ENCODE measurements at regions not wholly inside any gene's neighbourhood (a gene's known extent, or its start where the extent isn't known, plus 50 kb on each side); places are given as distances from the start of the nearest gene placed in this dataset.
A peak's percentile ranks its signal among the peaks of the same experiment; 100 is the strongest.

DNA sequence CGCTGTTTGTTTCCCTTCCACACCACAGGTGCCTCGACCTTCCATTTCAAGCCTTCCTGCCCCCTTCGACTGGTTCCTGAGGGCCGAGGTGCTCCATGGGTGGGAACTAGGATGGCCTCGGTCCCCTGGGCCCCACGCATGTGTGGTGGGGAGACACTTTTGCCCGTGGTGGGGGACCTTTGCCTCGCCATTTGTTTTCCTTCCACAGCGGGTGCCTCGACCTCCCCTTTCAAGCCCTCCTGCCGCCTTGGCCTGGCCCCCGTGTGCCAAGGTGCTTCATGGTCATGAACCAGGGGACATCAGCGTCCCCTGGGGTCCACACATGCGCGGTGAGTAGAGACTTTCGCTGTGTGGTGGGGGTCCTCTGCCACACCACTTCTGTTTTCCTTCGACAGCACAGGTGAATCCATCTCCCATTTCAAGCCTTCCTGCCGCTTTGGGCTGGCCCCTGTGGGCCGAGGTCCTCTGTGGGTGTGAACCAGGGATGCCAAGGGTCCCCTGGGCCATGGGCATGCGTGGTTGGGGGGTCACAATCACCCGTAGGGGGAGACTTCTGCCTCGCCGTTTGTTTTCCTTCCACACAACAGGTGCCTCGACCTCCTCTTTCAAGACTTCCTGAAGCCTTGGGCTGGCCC, 364.4 kb downstream of the ALG10 start:
- no peaks in the 10 kb centered on the region for H3K36me3 Mint-ChIP-seq
- no peak overlapping the region for H3K27ac Mint-ChIP-seq
- peaks cover 2% of the 10 kb centered on the region for H3K27me3 Mint-ChIP-seq
- no peak overlapping the region for H3K4me3 Mint-ChIP-seq
- H3K4me1 Mint-ChIP-seq = no peaks in the 10 kb centered on the region
- peaks cover 0 to 2% (median 0%) of the 10 kb centered on the region in 3 donors for H3K9me3 Mint-ChIP-seq

DNA sequence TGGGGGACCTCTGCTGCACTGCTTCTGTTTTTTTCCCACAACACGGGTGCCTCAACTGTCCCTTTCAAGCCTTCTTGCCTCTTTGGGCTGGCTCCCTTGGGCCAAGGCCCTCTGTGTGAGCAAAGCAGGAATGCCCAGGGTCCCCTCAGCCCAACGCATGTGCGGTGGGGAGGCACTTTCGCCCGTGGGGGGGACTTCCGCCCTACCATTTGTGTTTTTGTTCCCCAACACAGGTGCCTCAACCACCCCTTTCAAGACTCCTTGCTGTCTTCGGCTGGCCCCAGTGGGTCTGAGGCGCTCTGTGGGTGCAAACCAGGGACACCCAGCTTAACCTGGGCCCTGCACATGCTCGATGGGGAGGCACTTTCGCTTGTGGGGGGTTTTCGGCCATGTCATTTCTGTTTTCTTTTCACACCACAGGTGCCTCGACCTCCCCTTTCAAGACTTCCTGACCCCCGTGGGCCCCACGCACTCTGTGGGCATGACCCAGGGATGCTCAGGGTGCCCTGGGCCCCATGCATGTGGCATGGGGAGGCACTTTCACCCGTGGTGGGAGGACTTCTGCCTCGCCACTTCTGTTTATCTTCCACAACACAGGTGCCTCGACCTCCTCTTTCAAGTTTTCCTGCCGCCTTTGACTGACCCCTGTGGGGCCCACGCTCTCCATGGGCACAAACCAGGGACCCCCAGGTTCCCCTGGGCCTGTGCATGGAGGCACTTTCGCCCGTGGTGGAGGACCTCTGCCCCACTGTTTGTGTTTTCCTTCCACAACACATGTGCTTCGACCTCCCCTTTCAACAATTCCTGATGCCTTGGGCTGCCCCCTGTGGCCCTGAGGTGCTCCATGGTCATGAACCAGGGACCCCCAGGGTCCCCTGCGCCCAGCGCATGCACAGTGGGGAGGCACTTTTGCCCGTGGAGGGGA, 365.7 kb downstream of the ALG10 start:
- Mint-ChIP-seq H3K27me3 (peaks cover 2% of the 10 kb centered on the region), H3K4me3 (no peak overlapping the region), H3K4me1 (no peaks in the 10 kb centered on the region), H3K36me3 (no peaks in the 10 kb centered on the region), H3K9me3 (peaks cover 0 to 2% (median 0%) of the 10 kb centered on the region in 3 donors), H3K27ac (no peak overlapping the region)

DNA sequence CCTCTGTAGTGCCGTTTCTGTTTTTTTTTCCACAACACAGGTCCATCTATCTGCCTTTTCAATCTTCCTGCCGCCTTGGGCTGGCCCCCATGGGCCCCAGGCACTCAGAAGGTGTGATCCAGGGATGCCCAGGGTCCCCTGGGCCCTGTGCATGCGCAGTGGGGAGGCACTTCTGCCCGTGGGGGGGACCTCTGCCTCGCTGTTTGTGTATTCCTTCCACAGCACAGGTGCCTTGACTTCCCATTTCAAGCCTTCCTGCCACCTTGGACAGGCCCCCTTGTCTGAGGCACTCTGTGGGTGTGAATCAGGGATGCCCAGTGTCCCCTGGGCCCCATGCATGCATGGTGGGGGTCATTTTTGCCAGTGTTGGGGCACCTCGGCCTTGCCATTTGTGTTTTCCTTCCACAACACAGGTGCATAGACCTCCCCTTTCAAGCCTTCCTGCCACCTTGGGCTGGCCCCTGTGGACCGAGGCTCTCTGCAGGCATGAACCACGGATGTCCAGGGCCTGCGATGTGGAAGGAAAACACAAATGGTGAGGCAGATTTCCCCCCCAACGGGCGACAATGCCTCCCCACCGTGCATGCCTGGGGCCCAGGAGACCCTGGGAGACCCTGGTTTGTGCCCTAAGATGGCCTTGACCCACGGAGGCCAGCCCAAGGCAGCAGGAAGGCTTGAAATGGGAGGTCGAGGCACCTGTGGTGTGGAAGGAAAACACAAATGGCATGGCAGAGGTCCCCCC, 366.5 kb downstream of the ALG10 start:
- no peaks in the 10 kb centered on the region for H3K4me1 Mint-ChIP-seq
- H3K27ac Mint-ChIP-seq = no peak overlapping the region
- H3K9me3 Mint-ChIP-seq = peaks cover 0 to 2% (median 0%) of the 10 kb centered on the region in 3 donors
- H3K36me3 Mint-ChIP-seq = no peaks in the 10 kb centered on the region
- peaks cover 2% of the 10 kb centered on the region for H3K27me3 Mint-ChIP-seq
- H3K4me3 Mint-ChIP-seq = peak overlapping the region in 1 of 4 donors; percentile 60

DNA sequence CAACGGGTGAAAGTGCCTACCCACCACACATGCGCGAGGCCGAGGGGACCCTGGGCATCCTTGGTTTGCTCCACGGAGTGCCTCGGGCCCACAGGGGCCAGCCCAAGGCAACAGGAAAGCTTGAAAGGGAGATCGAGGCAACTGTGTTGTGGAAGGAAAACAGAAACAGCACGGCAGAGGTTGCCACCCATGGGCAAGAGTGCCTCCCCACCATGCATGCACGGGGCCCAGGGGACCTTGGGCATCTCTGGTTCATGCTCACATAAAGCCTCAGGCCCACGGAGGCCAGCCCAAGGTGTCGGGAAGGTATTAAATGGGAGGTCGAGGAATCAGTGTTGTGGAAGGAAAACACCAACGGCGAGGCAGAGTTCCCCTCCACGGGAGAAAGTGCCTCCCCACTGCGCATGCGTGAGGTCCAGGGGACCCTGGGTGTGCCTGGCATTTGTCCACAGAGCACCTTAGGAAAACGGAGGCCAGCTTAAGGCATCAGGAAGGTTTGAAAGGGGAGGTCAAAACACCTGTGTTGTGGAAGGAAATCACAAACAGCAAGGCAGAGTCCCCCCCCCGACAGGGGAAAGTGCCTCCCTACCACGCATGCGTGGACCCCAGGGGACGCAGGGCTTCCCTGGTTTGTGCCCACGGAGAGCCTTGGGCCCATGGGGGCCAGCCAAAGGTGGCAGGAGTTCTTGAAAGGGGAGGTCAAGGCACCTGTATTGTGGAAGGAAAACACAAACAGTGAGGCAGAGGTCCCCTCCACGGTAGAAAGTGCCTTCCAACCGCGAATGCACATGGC, 367.3 kb downstream of the ALG10 start:
- Mint-ChIP-seq H3K4me1 (no peaks in the 10 kb centered on the region), H3K36me3 (no peaks in the 10 kb centered on the region), H3K27ac (no peak overlapping the region), H3K9me3 (peaks cover 0 to 4% (median 0%) of the 10 kb centered on the region in 3 donors), H3K27me3 (peaks cover 2% of the 10 kb centered on the region), H3K4me3 (peak overlapping the region in 2 of 4 donors; percentile 60 to 72)

DNA sequence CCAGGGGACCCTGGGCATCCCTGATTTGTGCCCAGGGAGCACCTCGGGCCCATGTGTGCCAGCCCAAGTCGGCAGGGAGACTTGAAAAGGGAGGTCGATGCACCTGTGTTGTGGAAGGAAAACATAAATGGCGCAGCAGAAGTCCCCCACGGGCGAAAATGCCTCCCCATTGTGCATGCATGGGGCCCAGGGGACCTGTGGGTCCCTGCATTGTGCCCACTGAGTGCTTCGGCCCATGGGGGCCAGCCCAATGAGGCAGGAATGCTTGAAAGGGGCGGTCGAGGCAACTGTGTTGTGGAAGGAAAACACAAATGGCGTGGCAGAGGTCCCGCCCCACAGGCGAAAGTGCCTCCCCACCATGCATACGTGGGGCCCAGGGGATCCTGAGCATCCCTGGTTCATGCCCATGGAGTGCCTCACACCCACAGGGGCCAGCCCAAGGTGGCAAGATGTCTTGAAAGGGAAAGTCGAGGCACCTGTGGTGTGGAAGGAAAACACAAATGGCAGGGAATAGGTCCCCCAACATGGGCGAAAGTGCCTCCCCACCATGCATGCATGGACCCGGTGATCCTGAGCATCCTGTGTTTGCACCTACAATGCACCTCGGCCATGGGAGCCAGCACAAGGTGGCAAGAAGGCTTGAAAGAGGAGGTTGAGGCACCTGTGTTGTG, 368.0 kb downstream of the ALG10 start:
- Mint-ChIP-seq H3K27ac (no peak overlapping the region), H3K4me1 (no peaks in the 10 kb centered on the region), H3K27me3 (peaks cover 2% of the 10 kb centered on the region), H3K36me3 (no peaks in the 10 kb centered on the region), H3K4me3 (no peak overlapping the region), H3K9me3 (peaks cover 0 to 4% (median 2%) of the 10 kb centered on the region in 3 donors)

DNA sequence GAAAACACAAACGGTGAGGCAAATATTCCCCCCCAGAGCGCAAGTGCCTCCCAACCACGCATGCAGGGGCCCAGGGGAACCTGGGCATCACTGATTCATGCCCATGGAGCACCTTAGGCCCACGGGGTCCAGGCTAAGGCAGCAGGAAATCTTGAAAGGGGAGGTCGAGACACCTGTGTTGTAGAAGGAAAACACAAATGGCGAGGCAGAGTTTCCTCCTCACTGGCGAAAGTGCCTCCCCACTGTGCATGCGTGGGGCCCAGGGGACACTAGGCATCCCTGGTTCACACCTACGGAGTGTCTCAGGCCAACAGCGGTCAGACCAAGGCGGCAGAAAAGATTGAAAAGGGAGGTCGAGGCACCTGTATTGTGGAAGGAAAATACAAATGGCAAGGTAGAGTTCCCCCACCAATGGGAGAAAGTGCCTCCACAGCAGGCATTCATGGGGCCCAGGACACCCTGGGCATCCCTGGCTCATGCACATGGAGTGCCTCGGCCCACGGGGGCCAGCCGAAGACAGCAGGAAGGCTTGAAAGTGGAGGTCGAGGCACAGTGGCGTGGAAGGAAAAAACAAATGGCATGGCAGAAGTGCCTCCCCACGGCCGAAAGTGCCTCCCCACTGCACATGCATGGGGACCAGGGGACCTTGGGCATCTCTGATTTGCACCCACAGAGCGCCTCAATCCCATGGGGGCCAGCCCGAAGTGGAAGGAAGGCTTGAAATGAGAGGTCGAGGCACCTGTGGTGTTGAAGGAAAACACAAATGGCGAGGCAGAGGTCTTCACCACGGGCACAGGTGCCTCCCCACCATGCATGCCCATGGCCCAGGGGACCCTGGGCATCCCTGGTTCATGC, 368.8 kb downstream of the ALG10 start:
- peaks cover 2% of the 10 kb centered on the region for H3K27me3 Mint-ChIP-seq
- H3K36me3 Mint-ChIP-seq = no peaks in the 10 kb centered on the region
- no peak overlapping the region for H3K27ac Mint-ChIP-seq
- peaks cover 0 to 4% (median 2%) of the 10 kb centered on the region in 3 donors for H3K9me3 Mint-ChIP-seq
- no peaks in the 10 kb centered on the region for H3K4me1 Mint-ChIP-seq
- H3K4me3 Mint-ChIP-seq = no peak overlapping the region

DNA sequence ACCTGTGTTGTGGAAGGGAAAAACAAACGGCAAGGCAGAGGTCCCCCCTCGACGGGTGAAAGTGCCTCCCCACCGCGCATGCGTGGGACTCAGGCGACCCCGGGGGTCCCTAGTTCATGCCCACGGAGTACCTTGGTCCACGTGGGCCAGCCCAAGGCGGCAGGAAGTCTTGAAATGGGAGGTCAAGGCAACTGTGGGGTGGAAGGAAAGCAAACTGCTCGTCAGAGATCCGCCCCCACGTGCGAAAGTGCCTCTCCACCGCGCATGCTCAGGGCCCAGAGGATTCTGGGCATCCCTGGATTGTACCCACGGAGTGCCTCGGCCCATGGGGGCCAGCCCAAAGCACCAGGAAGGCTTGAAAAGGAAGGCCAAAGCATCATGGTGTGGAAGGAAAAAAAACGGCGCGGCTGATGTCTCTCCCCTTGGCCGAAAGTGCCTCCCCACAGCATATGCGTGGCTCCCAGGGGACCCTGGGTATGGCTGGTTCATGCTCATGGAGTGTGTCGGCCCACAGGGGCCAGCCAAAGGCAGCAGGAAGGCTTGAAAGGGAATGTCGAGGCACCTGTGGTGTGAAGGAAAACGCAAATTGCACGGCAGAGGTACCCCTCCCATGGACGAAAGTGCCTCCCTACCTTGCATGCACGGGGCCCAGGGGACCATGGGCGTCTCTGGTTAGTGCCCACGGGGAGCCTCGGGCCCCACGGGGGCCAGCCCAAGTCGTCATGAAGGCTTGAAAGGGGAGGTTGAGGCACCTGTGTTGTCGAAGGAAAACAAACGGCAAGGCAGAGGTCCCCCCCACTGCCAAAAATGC, 369.7 kb downstream of the ALG10 start:
- Mint-ChIP-seq H3K27ac (no peak overlapping the region), H3K4me1 (no peaks in the 10 kb centered on the region), H3K27me3 (peaks cover 3% of the 10 kb centered on the region), H3K36me3 (no peaks in the 10 kb centered on the region), H3K4me3 (no peak overlapping the region), H3K9me3 (peaks cover 0 to 4% (median 2%) of the 10 kb centered on the region in 3 donors)

DNA sequence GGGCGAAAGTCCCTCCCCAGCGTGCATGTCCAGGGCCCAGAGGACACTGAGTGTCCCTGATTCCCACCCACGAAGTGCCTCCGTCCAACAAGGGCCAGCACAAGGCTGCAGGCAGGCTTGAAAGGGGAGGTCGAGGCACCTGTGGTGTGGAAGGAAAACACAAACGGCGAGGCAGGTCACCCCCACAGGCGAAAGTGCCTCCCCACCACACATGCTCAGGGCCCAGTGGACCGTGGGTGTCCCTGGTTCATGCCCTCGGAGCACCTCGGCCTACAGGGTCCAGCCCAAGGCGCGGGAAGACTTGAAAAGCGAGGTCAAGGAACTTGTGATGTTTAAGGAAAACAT, 370.4 kb downstream of the ALG10 start:
- H3K27me3 Mint-ChIP-seq = peaks cover 3% of the 10 kb centered on the region
- peaks cover 0 to 4% (median 2%) of the 10 kb centered on the region in 3 donors for H3K9me3 Mint-ChIP-seq
- H3K4me1 Mint-ChIP-seq = no peaks in the 10 kb centered on the region
- H3K4me3 Mint-ChIP-seq = peak overlapping the region in 1 of 4 donors; percentile 63
- H3K36me3 Mint-ChIP-seq = no peaks in the 10 kb centered on the region
- no peak overlapping the region for H3K27ac Mint-ChIP-seq

DNA sequence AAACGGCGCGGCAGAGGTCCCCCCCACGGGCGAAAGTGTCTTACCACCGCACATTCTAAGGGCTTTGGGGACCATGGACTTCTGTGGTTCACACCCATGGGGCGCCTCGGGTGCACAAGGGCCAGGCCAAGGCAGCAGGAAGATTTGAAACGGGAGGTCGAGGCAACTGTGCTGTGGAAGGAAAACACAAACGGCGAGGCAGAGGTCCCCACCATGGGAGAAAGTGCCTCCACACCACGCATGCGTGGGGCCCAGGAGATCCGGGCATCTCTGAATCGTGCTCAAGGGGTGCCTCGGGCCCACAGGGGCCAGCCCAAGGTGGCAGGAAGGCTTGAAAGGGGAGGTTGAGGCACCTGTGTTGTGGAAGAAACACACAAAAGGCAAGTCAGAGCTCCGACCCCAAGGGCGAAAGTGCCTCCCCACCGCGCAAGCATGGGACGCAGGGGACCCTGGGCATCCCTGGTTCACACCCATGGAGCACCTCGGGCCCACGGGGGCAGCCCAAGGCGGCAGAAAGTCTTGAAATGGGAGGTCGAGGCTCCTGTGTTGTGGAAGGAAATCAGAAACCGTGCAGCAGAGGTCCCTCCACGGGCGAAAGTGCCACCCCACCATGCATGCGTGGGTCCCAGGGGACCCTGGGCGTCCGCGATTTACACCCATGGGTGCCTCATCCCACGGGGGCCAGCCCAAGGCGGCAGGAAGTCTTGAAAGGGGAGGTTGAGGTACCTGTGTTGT, 371.0 kb downstream of the ALG10 start:
- Mint-ChIP-seq H3K4me1 (no peaks in the 10 kb centered on the region), H3K9me3 (peaks cover 0 to 4% (median 2%) of the 10 kb centered on the region in 3 donors), H3K27ac (no peak overlapping the region), H3K4me3 (no peak overlapping the region), H3K36me3 (no peaks in the 10 kb centered on the region), H3K27me3 (peaks cover 1% of the 10 kb centered on the region)

DNA sequence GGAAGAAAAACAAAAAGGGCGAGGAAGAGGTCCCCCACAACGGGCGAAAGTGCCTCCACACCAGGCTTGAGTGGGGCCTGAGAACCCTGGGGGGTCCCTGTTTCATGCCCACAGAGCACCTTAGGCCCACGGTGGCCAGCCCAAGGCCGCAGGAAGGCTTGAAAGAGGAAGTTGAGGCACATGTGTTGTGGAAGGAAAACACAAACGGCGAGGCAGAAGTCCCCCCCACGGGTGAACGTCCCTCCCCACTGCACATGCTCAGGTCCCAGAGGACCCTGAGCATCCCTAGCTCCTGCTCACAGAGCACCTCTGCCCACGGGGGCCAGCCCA, 371.5 kb downstream of the ALG10 start:
- Mint-ChIP-seq H3K36me3 (no peaks in the 10 kb centered on the region), H3K4me3 (no peak overlapping the region), H3K9me3 (peaks cover 0 to 4% (median 2%) of the 10 kb centered on the region in 3 donors), H3K27me3 (peaks cover 1% of the 10 kb centered on the region), H3K27ac (no peak overlapping the region), H3K4me1 (no peaks in the 10 kb centered on the region)

DNA sequence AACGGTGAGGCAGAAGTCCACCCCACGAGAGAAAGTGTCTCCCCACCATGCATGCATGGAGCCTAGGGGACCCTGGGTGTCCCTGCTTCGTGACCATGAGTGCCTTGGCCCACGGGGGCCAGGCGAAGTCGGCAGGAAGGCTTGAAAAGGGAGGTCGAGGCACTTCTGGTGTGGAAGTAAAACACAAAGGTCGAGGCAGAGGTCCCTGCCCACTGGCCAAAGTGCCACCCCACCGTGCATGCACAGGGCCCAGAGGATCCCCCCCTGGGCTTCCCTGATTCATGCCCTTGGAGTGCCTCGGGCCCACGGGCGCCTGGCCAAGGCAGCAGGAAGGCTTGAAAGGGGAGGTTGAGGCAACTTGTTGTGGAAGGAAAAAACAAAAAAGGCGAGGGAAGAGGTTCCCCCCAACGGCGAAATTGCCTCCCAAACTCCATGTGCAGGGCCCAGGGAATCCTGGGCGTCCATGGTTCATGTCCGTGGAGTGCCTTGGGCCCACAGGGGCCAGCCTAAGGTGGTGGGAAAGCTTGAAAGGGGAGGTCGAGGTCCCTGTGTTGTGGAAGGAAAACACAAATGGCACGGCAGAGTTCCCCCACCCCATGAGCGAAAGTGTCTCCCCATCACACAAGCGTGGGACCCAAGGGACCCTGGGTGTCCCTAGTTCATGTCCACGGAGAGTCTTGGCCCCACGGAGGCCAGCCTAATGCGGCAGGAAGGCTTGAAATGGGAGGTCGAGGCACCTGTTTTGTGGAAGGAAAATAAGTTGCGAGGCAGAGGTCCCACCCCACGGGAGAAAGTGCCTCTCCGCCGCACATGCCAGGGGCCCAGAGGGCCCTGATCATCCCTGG, 372.1 kb downstream of the ALG10 start:
- Mint-ChIP-seq H3K9me3 (peaks cover 0 to 4% (median 2%) of the 10 kb centered on the region in 3 donors), H3K27me3 (peaks cover 1% of the 10 kb centered on the region), H3K36me3 (no peaks in the 10 kb centered on the region), H3K27ac (no peak overlapping the region), H3K4me3 (peak overlapping the region in 1 of 4 donors; percentile 47), H3K4me1 (no peaks in the 10 kb centered on the region)
